Fibroblast of lung (primary cell): ENCODE measurements at regions not wholly inside any gene's neighbourhood (a gene's known extent, or its start where the extent isn't known, plus 50 kb on each side); places are given as distances from the start of the nearest gene placed in this dataset.
A peak's percentile ranks its signal among the peaks of the same experiment; 100 is the strongest.

Source experiments
- DNase-seq, 2 donors: peaks; one replicate each; pipeline versions ENCODE4 v3.0.0 to v3.0.0-alpha.2; 2010; ENCODE audit warnings: low read depth in 2 of 2
- H2AFZ ChIP-seq: 2 replicates; pipeline ENCODE4 v1.5.1; 2012; ENCODE audit warnings: low read length, control low read depth, inconsistent platforms
- H3K27ac ChIP-seq: 2 replicates; pipeline ENCODE4 v1.5.1; 2011; ENCODE audit warnings: low read length, control low read depth; ENCODE audit not compliant: insufficient read depth
- H3K27me3 ChIP-seq: 2 replicates; pipeline ENCODE4 v1.5.1; 2011; ENCODE audit warnings: mild to moderate bottlenecking, low read length; ENCODE audit not compliant: control insufficient read depth, insufficient read depth
- H3K36me3 ChIP-seq: 2 replicates; pipeline ENCODE4 v1.5.1; 2011; ENCODE audit warnings: low read length; ENCODE audit not compliant: control insufficient read depth, insufficient read depth
- H3K4me1 ChIP-seq: 2 replicates; pipeline ENCODE4 v1.5.1; 2011; ENCODE audit warnings: low read length; ENCODE audit not compliant: control insufficient read depth, insufficient read depth; ENCODE audit errors: extremely low read depth
- H3K4me2 ChIP-seq: 2 replicates; pipeline ENCODE4 v1.5.1; 2011; ENCODE audit warnings: low read length, control low read depth; ENCODE audit not compliant: insufficient read depth; ENCODE audit errors: extremely low read depth
- H3K4me3 ChIP-seq, 4 experiments: fragments of 200-600 bp in 1 of 4; sonication (generic) in 1 of 4; replicated peaks in 1 of 4; 2 replicates each; pipeline ENCODE4 v1.5.1; 2011 to 2016; ENCODE audit warnings: low read length in 4 of 4, low read depth in 3 of 4, mild to moderate bottlenecking in 3 of 4, control low read depth in 2 of 4, inconsistent platforms in 1 of 4, mixed read lengths in 1 of 4; ENCODE audit not compliant: insufficient read depth in 1 of 4; ENCODE audit errors: control extremely low read depth in 1 of 4
- H3K79me2 ChIP-seq: 2 replicates; pipeline ENCODE4 v1.5.1; 2012; ENCODE audit warnings: mild to moderate bottlenecking, low read length, inconsistent platforms; ENCODE audit not compliant: control insufficient read depth, insufficient read depth
- H3K9ac ChIP-seq: 2 replicates; pipeline ENCODE4 v1.5.1; 2011; ENCODE audit warnings: mild to moderate bottlenecking, low read length, control low read depth; ENCODE audit not compliant: insufficient read depth
- H3K9me3 ChIP-seq: 2 replicates; pipeline ENCODE4 v1.5.1; 2012; ENCODE audit warnings: low read depth, low read length; ENCODE audit not compliant: control insufficient read depth, insufficient read depth
- H4K20me1 ChIP-seq: 2 replicates; pipeline ENCODE4 v1.5.1; 2011; ENCODE audit warnings: low read length; ENCODE audit not compliant: control insufficient read depth, insufficient read depth; ENCODE audit errors: extremely low read depth
- EZH2 ChIP-seq: IDR thresholded peaks from 2 replicates; pipeline ENCODE4 v1.5.1; 2012; ENCODE audit warnings: low read length, control low read depth, mild to moderate bottlenecking; ENCODE audit errors: missing control alignments
- TF ChIP-seq, protein P1 (sequence below), 2 donors: IDR thresholded peaks in 1 of 2; conservative IDR thresholded peaks in 1 of 2; 1 replicate in 1 of 2; 2 replicates in 1 of 2; pipeline ENCODE4 v1.5.1; 2011 to 2012; ENCODE audit warnings: low read length in 2 of 2, control low read depth in 1 of 2, inconsistent platforms in 1 of 2, low read depth in 1 of 2, mild to moderate bottlenecking in 1 of 2

DNA sequence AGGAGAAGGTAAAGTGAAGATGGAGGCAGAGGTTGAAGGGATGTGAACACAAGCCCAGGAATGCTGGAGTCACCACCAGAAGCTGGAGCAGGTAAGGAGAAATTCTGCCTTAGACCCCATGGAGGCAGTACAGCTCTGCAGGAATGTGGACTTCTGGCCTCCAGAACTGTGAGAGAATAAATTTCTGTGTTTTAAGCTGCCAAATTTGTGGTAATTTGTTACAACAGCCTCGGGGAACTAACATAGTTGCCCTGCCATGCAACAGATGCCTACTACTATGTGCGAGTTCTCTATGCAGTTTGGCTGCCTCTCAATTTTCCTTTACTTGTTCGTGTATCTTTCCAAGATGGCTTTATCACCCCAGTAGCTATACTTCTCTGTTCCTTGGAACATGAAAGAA lies 394.1 kb downstream of the TUSC7 start:
- H3K27me3 ChIP-seq, result no peaks in the 10 kb centered on the region
- TF ChIP-seq EZH2, result no peak
- TF ChIP-seq, protein P1, sequence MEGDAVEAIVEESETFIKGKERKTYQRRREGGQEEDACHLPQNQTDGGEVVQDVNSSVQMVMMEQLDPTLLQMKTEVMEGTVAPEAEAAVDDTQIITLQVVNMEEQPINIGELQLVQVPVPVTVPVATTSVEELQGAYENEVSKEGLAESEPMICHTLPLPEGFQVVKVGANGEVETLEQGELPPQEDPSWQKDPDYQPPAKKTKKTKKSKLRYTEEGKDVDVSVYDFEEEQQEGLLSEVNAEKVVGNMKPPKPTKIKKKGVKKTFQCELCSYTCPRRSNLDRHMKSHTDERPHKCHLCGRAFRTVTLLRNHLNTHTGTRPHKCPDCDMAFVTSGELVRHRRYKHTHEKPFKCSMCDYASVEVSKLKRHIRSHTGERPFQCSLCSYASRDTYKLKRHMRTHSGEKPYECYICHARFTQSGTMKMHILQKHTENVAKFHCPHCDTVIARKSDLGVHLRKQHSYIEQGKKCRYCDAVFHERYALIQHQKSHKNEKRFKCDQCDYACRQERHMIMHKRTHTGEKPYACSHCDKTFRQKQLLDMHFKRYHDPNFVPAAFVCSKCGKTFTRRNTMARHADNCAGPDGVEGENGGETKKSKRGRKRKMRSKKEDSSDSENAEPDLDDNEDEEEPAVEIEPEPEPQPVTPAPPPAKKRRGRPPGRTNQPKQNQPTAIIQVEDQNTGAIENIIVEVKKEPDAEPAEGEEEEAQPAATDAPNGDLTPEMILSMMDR (conservative IDR thresholded peaks at IDR 0.05 in 1 of 2, IDR thresholded peaks at IDR 0.05 in 1 of 2; ENCODE audit: low read depth in 1 of 2, low read length in 2 of 2), result peak in 1 of 2 donors; percentile 12
- no peak for DNase-seq
- H3K4me3 ChIP-seq, result no peak overlapping the region
- H2AFZ ChIP-seq, result no peak overlapping the region
- H3K36me3 ChIP-seq, result no peaks in the 10 kb centered on the region
- no peak overlapping the region for H3K4me2 ChIP-seq
- H4K20me1 ChIP-seq, result no peaks in the 10 kb centered on the region
- no peaks in the 10 kb centered on the region for H3K9me3 ChIP-seq
- no peaks in the 10 kb centered on the region for H3K4me1 ChIP-seq
- no peak overlapping the region for H3K27ac ChIP-seq
- H3K9ac ChIP-seq, result no peak overlapping the region
- H3K79me2 ChIP-seq, result no peaks in the 10 kb centered on the region

DNA sequence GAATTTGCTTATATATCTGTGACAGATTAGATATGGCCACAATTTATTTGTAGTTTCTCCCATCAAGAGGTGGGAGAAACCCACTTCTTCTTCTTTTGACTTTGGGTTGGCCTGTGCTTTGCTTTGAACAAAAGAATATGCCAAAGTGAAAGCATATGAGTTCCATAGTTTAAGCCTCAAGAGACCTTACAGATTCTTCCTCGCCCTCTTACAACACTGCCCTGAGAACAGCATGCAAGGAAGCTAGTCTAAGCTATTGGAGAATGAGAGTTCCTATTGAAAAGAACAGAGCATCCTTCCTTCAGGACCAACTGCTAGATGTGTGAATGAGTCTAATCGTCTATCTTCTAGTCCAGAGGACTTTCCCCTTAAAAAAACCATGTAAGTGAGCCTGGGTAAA lies 394.8 kb downstream of the TUSC7 start:
- H4K20me1 ChIP-seq, result no peaks in the 10 kb centered on the region
- no peak overlapping the region for H3K4me3 ChIP-seq
- H3K27ac ChIP-seq, result no peak overlapping the region
- TF ChIP-seq EZH2, result no peak
- TF ChIP-seq, protein P1 (conservative IDR thresholded peaks at IDR 0.05 in 1 of 2, IDR thresholded peaks at IDR 0.05 in 1 of 2; ENCODE audit: low read depth in 1 of 2, low read length in 2 of 2), result no peak
- no peaks in the 10 kb centered on the region for H3K79me2 ChIP-seq
- no peak overlapping the region for H3K4me2 ChIP-seq
- H3K9me3 ChIP-seq, result no peaks in the 10 kb centered on the region
- no peak overlapping the region for H2AFZ ChIP-seq
- no peak overlapping the region for H3K9ac ChIP-seq
- DNase-seq, result peak in 1 of 2 donors; percentile 5
- no peaks in the 10 kb centered on the region for H3K4me1 ChIP-seq
- no peaks in the 10 kb centered on the region for H3K27me3 ChIP-seq
- no peaks in the 10 kb centered on the region for H3K36me3 ChIP-seq

DNA sequence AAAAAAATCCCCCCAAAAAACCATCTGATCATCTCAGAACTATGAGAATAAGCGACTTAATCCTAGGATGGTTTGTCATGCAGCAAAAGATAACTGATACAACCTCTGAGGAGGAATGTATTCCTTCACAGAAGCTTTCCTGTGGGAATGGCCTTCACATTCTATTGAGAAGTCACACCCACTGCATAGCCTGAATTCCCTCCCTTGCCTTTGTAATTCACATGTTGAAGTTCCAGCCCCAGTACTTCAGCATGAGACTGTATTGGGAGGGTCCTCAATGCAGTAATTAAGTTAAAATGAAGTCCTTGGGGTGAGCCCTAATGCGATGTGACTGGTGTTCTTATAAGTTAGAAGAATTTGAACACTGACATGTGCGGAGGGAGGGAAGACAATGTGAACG lies 395.2 kb downstream of the TUSC7 start:
- Histone ChIP-seq H3K27me3 (no peaks in the 10 kb centered on the region), H3K4me3 (no peak overlapping the region), H3K4me2 (no peak overlapping the region), H3K4me1 (no peaks in the 10 kb centered on the region), H2AFZ (no peak overlapping the region), H3K27ac (no peak overlapping the region), H3K9me3 (no peaks in the 10 kb centered on the region), H4K20me1 (no peaks in the 10 kb centered on the region), H3K79me2 (no peaks in the 10 kb centered on the region), H3K9ac (no peak overlapping the region), H3K36me3 (no peaks in the 10 kb centered on the region)
- TF ChIP-seq EZH2, result no peak
- TF ChIP-seq, protein P1 (conservative IDR thresholded peaks at IDR 0.05 in 1 of 2, IDR thresholded peaks at IDR 0.05 in 1 of 2; ENCODE audit: low read depth in 1 of 2, low read length in 2 of 2), result no peak
- peak in 1 of 2 donors; percentile 29 for DNase-seq
